ENCODE measurements at regions not wholly inside any gene's neighbourhood (a gene's known extent, or its start where the extent isn't known, plus 50 kb on each side); places are given as distances from the start of the nearest gene placed in this dataset.

GRCh38 chr2:16785149-16785548, 119.5 kb upstream of the CYRIA start:
- Mint-ChIP-seq H3K9me3 (no peaks in the 10 kb centered on the region), H3K36me3 (ENCODE audit: low read depth) (no peaks in the 10 kb centered on the region), H3K4me1 (ENCODE audit: low read depth) (no peaks in the 10 kb centered on the region), H3K27me3 (ENCODE audit: low read depth) (no peaks in the 10 kb centered on the region), H3K4me3 (no peak overlapping the region), H3K27ac (no peak overlapping the region)

- no peaks in the 10 kb centered on the region for H3K27me3 Mint-ChIP-seq (ENCODE audit: low read depth)
- no peaks in the 10 kb centered on the region for H3K36me3 Mint-ChIP-seq (ENCODE audit: low read depth)
- H3K4me1 Mint-ChIP-seq (ENCODE audit: low read depth) = no peaks in the 10 kb centered on the region
- H3K27ac Mint-ChIP-seq = no peak overlapping the region
- no peaks in the 10 kb centered on the region for H3K9me3 Mint-ChIP-seq
- H3K4me3 Mint-ChIP-seq = no peak overlapping the region
Observed at GRCh38 chr2:16784652-16785051, 119.0 kb upstream of the CYRIA start.

GRCh38 chr2:16777123-16777870, 111.7 kb upstream of the CYRIA start:
- Mint-ChIP-seq H3K27ac (no peak overlapping the region), H3K9me3 (no peaks in the 10 kb centered on the region), H3K4me1 (ENCODE audit: low read depth) (no peaks in the 10 kb centered on the region), H3K36me3 (ENCODE audit: low read depth) (no peaks in the 10 kb centered on the region), H3K4me3 (no peak overlapping the region), H3K27me3 (ENCODE audit: low read depth) (no peaks in the 10 kb centered on the region)

DNA sequence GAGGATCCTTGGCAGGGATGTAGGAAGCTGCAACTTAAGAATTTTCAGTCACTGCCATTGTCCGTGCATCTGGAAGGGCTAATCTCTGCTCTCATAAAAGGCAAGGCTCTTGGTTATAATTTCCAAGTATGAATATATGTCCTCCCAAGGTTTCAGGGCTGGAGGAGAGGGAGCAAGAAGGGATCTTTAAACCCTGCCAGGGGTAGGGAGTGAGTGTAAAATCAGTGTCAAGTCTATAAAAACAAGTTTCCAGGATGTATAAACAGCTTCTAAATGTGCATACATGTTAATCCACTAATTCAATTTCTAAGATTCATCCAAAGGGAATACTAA, 110.2 kb upstream of the CYRIA start:
- H3K27ac Mint-ChIP-seq = no peak overlapping the region
- no peaks in the 10 kb centered on the region for H3K36me3 Mint-ChIP-seq (ENCODE audit: low read depth)
- no peaks in the 10 kb centered on the region for H3K9me3 Mint-ChIP-seq
- H3K27me3 Mint-ChIP-seq (ENCODE audit: low read depth) = no peaks in the 10 kb centered on the region
- H3K4me1 Mint-ChIP-seq (ENCODE audit: low read depth) = no peaks in the 10 kb centered on the region
- no peak overlapping the region for H3K4me3 Mint-ChIP-seq

DNA sequence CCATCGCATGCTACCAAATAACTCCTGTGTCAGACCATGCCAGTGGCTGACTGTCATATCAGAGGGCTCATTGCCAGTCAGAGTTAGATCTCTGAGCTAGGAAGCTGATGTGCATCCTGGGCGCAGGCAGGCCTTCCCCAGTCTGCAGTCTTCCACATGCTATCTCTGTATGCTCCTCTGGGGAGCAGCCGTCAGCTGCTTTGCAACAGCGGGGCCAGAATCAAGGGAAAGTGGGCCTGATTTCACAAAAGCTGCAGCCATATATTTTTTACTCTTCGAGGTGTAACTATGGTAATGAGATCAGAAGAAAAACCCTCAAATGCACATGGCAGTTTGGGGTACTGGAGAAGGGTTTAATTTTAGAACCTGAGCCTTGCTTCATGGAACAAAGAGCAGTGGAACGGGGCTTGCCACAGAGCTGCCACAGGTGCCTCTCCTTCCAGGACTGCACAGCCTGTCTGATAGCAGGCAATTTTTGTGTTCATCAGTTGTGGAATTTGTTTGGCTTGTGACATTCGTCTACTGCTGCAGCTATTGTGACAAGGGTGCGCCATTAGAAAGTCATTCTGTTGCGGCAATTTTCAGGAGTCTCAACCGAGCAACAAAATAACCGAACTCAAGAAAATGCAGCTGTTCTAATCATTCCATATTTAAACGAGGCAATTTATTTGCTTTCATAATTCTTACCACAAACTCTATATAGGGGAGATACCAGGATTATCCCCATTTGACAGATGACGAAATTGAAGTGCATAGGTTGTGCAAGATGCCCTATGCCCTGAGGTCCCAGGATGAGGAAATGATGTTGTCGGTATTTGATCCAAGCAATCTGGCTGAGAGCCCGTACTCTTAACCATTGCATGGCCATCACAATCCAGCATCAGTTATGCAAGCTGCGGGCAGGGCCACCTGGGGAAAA, 109.6 kb upstream of the CYRIA start:
- no peak overlapping the region for H3K27ac Mint-ChIP-seq
- no peaks in the 10 kb centered on the region for H3K27me3 Mint-ChIP-seq (ENCODE audit: low read depth)
- no peak overlapping the region for H3K4me3 Mint-ChIP-seq
- H3K9me3 Mint-ChIP-seq = no peaks in the 10 kb centered on the region
- H3K4me1 Mint-ChIP-seq (ENCODE audit: low read depth) = no peaks in the 10 kb centered on the region
- H3K36me3 Mint-ChIP-seq (ENCODE audit: low read depth) = no peaks in the 10 kb centered on the region

DNA sequence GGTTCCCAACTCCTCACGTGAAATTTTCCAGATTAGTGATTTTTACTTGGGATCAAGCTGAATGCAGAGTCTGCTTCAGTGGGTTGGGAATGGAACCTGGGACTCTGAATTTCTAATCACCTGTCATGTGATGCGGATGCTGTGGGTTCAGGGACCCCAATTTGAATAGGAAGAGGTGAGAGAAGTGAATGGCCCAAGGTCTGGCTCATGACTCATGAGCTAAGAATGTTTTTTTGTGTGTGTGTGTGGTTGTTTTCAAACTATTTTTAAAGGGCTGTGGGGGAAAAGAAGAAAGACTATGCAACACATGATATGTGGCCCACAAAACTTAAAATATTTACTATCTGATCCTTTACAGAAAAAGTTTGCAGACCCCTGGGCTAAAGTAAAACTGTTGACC, 108.5 kb upstream of the CYRIA start:
- no peak overlapping the region for H3K27ac Mint-ChIP-seq
- H3K36me3 Mint-ChIP-seq (ENCODE audit: low read depth) = no peaks in the 10 kb centered on the region
- H3K4me3 Mint-ChIP-seq = no peak overlapping the region
- no peaks in the 10 kb centered on the region for H3K9me3 Mint-ChIP-seq
- H3K4me1 Mint-ChIP-seq (ENCODE audit: low read depth) = no peaks in the 10 kb centered on the region
- peaks cover 2% of the 10 kb centered on the region for H3K27me3 Mint-ChIP-seq (ENCODE audit: low read depth)

- Mint-ChIP-seq H3K9me3 (no peaks in the 10 kb centered on the region), H3K27me3 (ENCODE audit: low read depth) (peaks cover 5% of the 10 kb centered on the region), H3K4me1 (ENCODE audit: low read depth) (no peaks in the 10 kb centered on the region), H3K27ac (no peak overlapping the region), H3K36me3 (ENCODE audit: low read depth) (no peaks in the 10 kb centered on the region), H3K4me3 (no peak overlapping the region)
Observed at GRCh38 chr2:16773080-16773713, 107.6 kb upstream of the CYRIA start.

- H3K27me3 Mint-ChIP-seq (ENCODE audit: low read depth) = peaks cover 9% of the 10 kb centered on the region
- no peaks in the 10 kb centered on the region for H3K4me1 Mint-ChIP-seq (ENCODE audit: low read depth)
- no peaks in the 10 kb centered on the region for H3K9me3 Mint-ChIP-seq
- H3K27ac Mint-ChIP-seq = no peak overlapping the region
- H3K36me3 Mint-ChIP-seq (ENCODE audit: low read depth) = no peaks in the 10 kb centered on the region
- H3K4me3 Mint-ChIP-seq = no peak overlapping the region
Observed at GRCh38 chr2:16767789-16768476, 102.3 kb upstream of the CYRIA start.

DNA sequence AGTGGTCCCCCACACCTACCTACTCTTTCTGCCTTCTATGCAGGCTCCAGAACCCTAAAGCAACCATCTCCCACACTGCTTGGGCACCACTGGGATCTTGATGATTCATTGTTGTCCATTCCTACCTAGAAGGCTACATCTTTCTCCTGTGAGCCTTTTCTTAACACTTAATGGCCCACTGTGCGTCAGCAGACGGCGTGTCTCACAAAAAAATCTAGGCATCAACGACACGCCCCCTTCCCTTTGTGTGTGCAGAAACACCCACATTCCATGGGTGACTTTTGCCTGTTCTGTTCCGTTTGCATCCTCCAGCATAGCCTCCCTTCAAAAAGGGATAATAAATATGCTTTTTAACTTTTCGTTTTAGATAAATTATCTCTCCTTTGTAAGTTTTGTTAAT, 99.7 kb upstream of the CYRIA start:
- H3K4me1 Mint-ChIP-seq (ENCODE audit: low read depth) = no peaks in the 10 kb centered on the region
- H3K36me3 Mint-ChIP-seq (ENCODE audit: low read depth) = no peaks in the 10 kb centered on the region
- no peaks in the 10 kb centered on the region for H3K9me3 Mint-ChIP-seq
- peaks cover 12% of the 10 kb centered on the region for H3K27me3 Mint-ChIP-seq (ENCODE audit: low read depth)
- H3K4me3 Mint-ChIP-seq = no peak overlapping the region
- no peak overlapping the region for H3K27ac Mint-ChIP-seq

- Mint-ChIP-seq H3K36me3 (ENCODE audit: low read depth) (no peaks in the 10 kb centered on the region), H3K27ac (no peak overlapping the region), H3K27me3 (ENCODE audit: low read depth) (peaks cover 12% of the 10 kb centered on the region), H3K9me3 (no peaks in the 10 kb centered on the region), H3K4me3 (no peak overlapping the region), H3K4me1 (ENCODE audit: low read depth) (no peaks in the 10 kb centered on the region)
Observed at GRCh38 chr2:16764487-16764886, 98.9 kb upstream of the CYRIA start.

DNA sequence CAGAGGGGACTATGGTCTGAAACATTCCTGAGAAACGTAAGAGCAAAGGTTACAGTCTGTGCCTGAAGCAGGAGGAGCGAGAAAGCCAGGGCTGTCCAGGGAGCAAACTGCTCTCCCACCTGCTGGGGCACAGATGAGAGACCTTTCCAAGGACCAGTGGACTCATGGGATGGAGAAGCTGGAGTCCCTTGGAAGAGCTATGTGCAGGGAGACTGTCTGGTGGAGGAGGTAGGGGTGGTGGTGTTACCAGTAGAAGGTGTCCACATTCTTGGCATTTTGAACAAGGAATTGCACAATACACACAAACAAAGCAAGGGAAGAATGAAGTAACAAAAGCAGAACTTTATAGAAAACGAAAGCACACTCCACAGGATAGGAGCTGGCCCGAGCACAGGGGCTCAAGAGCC, 97.9 kb upstream of the CYRIA start:
- H3K36me3 Mint-ChIP-seq (ENCODE audit: low read depth) = no peaks in the 10 kb centered on the region
- H3K4me1 Mint-ChIP-seq (ENCODE audit: low read depth) = no peaks in the 10 kb centered on the region
- no peaks in the 10 kb centered on the region for H3K9me3 Mint-ChIP-seq
- H3K4me3 Mint-ChIP-seq = no peak overlapping the region
- H3K27me3 Mint-ChIP-seq (ENCODE audit: low read depth) = peaks cover 8% of the 10 kb centered on the region
- H3K27ac Mint-ChIP-seq = no peak overlapping the region

DNA sequence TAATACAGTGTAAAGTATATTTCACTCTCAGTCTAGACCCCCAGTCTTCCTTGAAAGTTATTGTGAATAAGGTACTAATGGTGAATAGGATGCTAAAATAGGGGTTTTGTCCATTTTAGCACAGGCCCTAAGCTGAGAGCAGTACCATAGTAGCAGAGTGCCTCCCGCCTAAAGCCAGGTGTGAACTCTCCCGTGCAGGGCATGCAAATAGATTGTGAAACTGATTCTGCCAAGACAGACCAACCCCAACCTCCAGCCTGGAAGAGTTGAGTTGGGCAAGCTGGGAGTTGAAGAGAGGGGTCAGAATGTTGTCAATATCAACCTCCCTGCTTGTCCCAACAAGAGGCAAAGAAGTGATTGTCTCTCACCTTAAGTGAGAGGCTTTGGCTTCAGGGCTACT, 97.4 kb upstream of the CYRIA start:
- Mint-ChIP-seq H3K9me3 (no peaks in the 10 kb centered on the region), H3K27me3 (ENCODE audit: low read depth) (peaks cover 8% of the 10 kb centered on the region), H3K4me1 (ENCODE audit: low read depth) (no peaks in the 10 kb centered on the region), H3K4me3 (no peak overlapping the region), H3K27ac (no peak overlapping the region), H3K36me3 (ENCODE audit: low read depth) (no peaks in the 10 kb centered on the region)

- Mint-ChIP-seq H3K9me3 (no peaks in the 10 kb centered on the region), H3K4me1 (ENCODE audit: low read depth) (no peaks in the 10 kb centered on the region), H3K27ac (no peak overlapping the region), H3K27me3 (ENCODE audit: low read depth) (peaks cover 3% of the 10 kb centered on the region), H3K4me3 (no peak overlapping the region), H3K36me3 (ENCODE audit: low read depth) (no peaks in the 10 kb centered on the region)
Observed at GRCh38 chr2:16760426-16760825, 94.8 kb upstream of the CYRIA start.

- Mint-ChIP-seq H3K9me3 (no peaks in the 10 kb centered on the region), H3K4me1 (ENCODE audit: low read depth) (no peaks in the 10 kb centered on the region), H3K27me3 (ENCODE audit: low read depth) (peaks cover 3% of the 10 kb centered on the region), H3K4me3 (no peak overlapping the region), H3K36me3 (ENCODE audit: low read depth) (no peaks in the 10 kb centered on the region), H3K27ac (no peak overlapping the region)
Observed at GRCh38 chr2:16756831-16757644, 91.4 kb upstream of the CYRIA start.
